ENCODE measurements at regions not wholly inside any gene's neighbourhood (a gene's known extent, or its start where the extent isn't known, plus 50 kb on each side); places are given as distances from the start of the nearest gene placed in this dataset.
A peak's percentile ranks its signal among the peaks of the same experiment; 100 is the strongest.

DNA sequence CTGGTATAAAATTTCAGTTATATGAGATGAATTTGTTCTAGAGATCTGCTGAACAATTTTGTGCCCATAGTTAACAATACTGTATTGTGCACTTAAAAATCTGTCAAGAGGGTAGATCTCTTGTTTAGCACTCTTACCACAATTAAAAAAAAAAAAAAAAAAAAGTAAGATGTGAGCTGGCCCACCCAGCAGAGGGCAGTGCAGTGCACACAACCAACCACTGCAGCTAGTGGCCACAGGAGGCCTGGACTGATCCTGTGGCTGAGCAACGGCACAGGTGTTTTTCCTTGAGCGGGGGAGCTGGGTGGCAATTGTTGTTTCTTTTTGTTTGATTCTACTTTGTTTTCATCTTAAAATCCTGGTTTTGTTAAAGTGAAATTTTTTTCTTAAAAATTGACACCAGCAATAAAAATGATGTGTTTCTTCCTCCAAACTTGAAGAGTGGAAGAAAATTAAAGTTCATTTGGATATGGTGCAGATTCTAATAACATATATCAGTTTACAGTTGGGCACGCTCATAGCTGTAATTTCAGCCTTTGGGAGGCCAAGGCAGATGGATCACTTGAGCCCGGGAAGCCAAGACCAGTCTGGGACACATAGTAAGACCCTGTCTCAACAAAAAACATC, 171.1 kb upstream of the TBX20 start:
- 11 to 41% methylated on average over 3 to 4 of the region's 4 CpGs for WGBS, 2 donors (ENCODE audit: low coverage in 1 of 2)
- no peaks in the 10 kb centered on the region for H3K36me3 ChIP-seq
- in situ Hi-C loops (cut with MboI; ENCODE audit: low pct_ligation_motif_present in 1 of 4, low pct_unique_long_range_greater_than_20kb in 1 of 4, low sequenced_read_pairs in 3 of 4) (loop anchor here in 1 of 4 donors (10.0 kb wide), 1 partner anchor 200 kb away; no protein-coding TSS in a partner anchor), intact Hi-C loops (cut with DNase I; ENCODE audit: low total_unique reads) (no loop called here)
- no peak overlapping the region for H3K27ac ChIP-seq
- TF ChIP-seq CTCF (IDR thresholded peaks at IDR 0.05) = peak; percentile 63 to 76 (median 69)
- no peak for TF ChIP-seq POLR2AphosphoS5 (IDR thresholded peaks at IDR 0.05)
- DNase-seq = peak; percentile 46
- no peaks in the 10 kb centered on the region for H3K27me3 ChIP-seq
- no peaks in the 10 kb centered on the region for H3K9me3 ChIP-seq
- H3K4me3 ChIP-seq = no peak overlapping the region
- no peaks in the 10 kb centered on the region for H3K4me1 ChIP-seq

DNA sequence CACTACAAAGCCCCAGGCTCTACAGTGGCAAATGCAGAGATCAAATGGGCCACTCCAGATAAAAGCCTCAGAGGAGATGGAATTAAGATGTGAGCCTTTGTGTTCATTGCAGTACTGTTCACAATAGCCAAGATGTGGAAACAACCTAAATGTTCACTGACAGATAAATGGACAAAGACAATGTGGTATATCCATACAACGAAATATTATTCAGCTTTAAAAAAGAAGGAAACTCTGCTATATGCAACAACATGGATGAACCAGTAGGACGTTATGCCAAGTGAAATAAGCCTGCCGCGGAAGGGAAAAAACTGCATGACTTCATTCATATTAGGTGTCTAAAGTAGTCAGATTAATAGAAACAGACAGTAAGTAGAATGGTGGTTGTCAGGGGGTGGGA, 170.5 kb upstream of the TBX20 start:
- TF ChIP-seq POLR2A (IDR thresholded peaks at IDR 0.05) (no peak), EP300 (IDR thresholded peaks at IDR 0.05; ENCODE audit: low read depth) (no peak), POLR2AphosphoS5 (IDR thresholded peaks at IDR 0.05) (no peak), CTCF (IDR thresholded peaks at IDR 0.05) (no peak)
- Histone ChIP-seq H3K27ac (no peak overlapping the region), H3K9me3 (no peaks in the 10 kb centered on the region), H3K4me1 (no peaks in the 10 kb centered on the region), H3K4me3 (no peak overlapping the region), H3K36me3 (no peaks in the 10 kb centered on the region), H3K27me3 (no peaks in the 10 kb centered on the region)
- no peak for DNase-seq
- WGBS, 2 donors (ENCODE audit: low coverage in 1 of 2) = 84 to 88% methylated on average over 4 of the region's 4 CpGs
- intact Hi-C loops (cut with DNase I; ENCODE audit: low total_unique reads) = no loop called here
- in situ Hi-C loops (cut with MboI; ENCODE audit: low pct_ligation_motif_present in 1 of 4, low pct_unique_long_range_greater_than_20kb in 1 of 4, low sequenced_read_pairs in 3 of 4) = loop anchor here in 1 of 4 donors (10.0 kb wide), 1 partner anchor 200 kb away; no protein-coding TSS in a partner anchor

DNA sequence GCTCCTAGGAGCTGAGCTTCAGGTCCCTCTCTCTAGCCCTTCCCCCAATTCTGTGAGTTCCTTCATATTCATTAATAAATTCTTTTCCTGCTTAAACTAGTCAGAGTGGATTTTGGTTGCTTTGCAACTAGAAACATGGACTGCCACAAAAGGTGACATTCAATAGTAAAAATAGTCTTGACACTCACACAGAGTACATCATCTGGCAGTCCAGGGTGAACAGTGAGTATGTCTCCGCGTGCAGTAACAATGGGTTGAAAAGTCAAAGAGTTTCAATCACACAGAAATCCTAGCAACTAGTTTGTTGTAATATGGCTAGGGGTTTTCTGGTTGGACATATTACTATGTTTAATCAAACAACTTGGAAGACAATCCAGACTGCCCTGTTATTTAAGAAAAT, 168.8 kb upstream of the TBX20 start:
- no peaks in the 10 kb centered on the region for H3K27me3 ChIP-seq
- intact Hi-C loops (cut with DNase I; ENCODE audit: low total_unique reads) = no loop called here
- DNase-seq = no peak
- H3K4me3 ChIP-seq = no peak overlapping the region
- no peak for TF ChIP-seq POLR2AphosphoS5 (IDR thresholded peaks at IDR 0.05)
- TF ChIP-seq EP300 (IDR thresholded peaks at IDR 0.05; ENCODE audit: low read depth) = no peak
- no peak for TF ChIP-seq POLR2A (IDR thresholded peaks at IDR 0.05)
- TF ChIP-seq CTCF (IDR thresholded peaks at IDR 0.05) = no peak
- no peaks in the 10 kb centered on the region for H3K9me3 ChIP-seq
- no peaks in the 10 kb centered on the region for H3K36me3 ChIP-seq
- H3K4me1 ChIP-seq = no peaks in the 10 kb centered on the region
- in situ Hi-C loops (cut with MboI; ENCODE audit: low pct_ligation_motif_present in 1 of 4, low pct_unique_long_range_greater_than_20kb in 1 of 4, low sequenced_read_pairs in 3 of 4) = loop anchor here in 1 of 4 donors (10.0 kb wide), 1 partner anchor 202 kb away; no protein-coding TSS in a partner anchor
- no peak overlapping the region for H3K27ac ChIP-seq
- WGBS, 2 donors (ENCODE audit: low coverage in 1 of 2) = 90% methylated on average over 2 of the region's 2 CpGs; no CpG with 5 or more reads in 1 of the 2 donors

GRCh38 chr7:35420656-35421055, 166.8 kb upstream of the TBX20 start:
- Histone ChIP-seq H3K4me1 (no peaks in the 10 kb centered on the region), H3K9me3 (no peaks in the 10 kb centered on the region), H3K27ac (no peak overlapping the region), H3K4me3 (peak overlapping the region in 1 of 4 donors; percentile 5), H3K36me3 (no peaks in the 10 kb centered on the region), H3K27me3 (no peaks in the 10 kb centered on the region)
- intact Hi-C loops (cut with DNase I; ENCODE audit: low total_unique reads) = no loop called here
- 21 to 40% methylated on average over 4 of the region's 4 CpGs for WGBS, 2 donors (ENCODE audit: low coverage in 1 of 2)
- in situ Hi-C loops (cut with MboI; ENCODE audit: low pct_ligation_motif_present in 1 of 4, low pct_unique_long_range_greater_than_20kb in 1 of 4, low sequenced_read_pairs in 3 of 4) = loop anchor here in 1 of 4 donors (10.0 kb wide), 1 partner anchor 204 kb away; no protein-coding TSS in a partner anchor
- no peak for DNase-seq
- TF ChIP-seq POLR2AphosphoS5 (IDR thresholded peaks at IDR 0.05) (no peak), EP300 (IDR thresholded peaks at IDR 0.05; ENCODE audit: low read depth) (no peak)

GRCh38 chr7:35419391-35419755, 165.5 kb upstream of the TBX20 start:
- WGBS, 2 donors (ENCODE audit: low coverage in 1 of 2) = 64 to 83% methylated on average over 5 of the region's 5 CpGs

More at GRCh38 chr7:35419391-35419755, 165.5 kb upstream of the TBX20 start:
- in situ Hi-C loops (cut with MboI; ENCODE audit: low pct_ligation_motif_present in 1 of 4, low pct_unique_long_range_greater_than_20kb in 1 of 4, low sequenced_read_pairs in 3 of 4) (no loop called here), intact Hi-C loops (cut with DNase I; ENCODE audit: low total_unique reads) (no loop called here)
- no peaks in the 10 kb centered on the region for H3K4me1 ChIP-seq
- no peak overlapping the region for H3K4me3 ChIP-seq
- DNase-seq = no peak
- H3K27ac ChIP-seq = no peak overlapping the region
- TF ChIP-seq EP300 (IDR thresholded peaks at IDR 0.05; ENCODE audit: low read depth) (no peak), POLR2A (IDR thresholded peaks at IDR 0.05) (no peak), CTCF (IDR thresholded peaks at IDR 0.05) (no peak), POLR2AphosphoS5 (IDR thresholded peaks at IDR 0.05) (no peak)
- H3K9me3 ChIP-seq = no peaks in the 10 kb centered on the region
- H3K27me3 ChIP-seq = no peaks in the 10 kb centered on the region
- H3K36me3 ChIP-seq = no peaks in the 10 kb centered on the region

Measured in transverse colon (tissue), 4 donors.